Kidney capillary endothelial cell (primary cell): ENCODE measurements at regions not wholly inside any gene's neighbourhood (a gene's known extent, or its start where the extent isn't known, plus 50 kb on each side); places are given as distances from the start of the nearest gene placed in this dataset.

Experiments used
- DNase-seq: peaks from one replicate; pipeline ENCODE4 v3.0.0-alpha.2; 2018; ENCODE audit warnings: low spot score

- DNase-seq: no peak
These were observed 120.9 kb upstream of the LHX1 start for GRCh38 chr17:36816214-36816906.

GRCh38 chr17:36816907-36817288 is 120.4 kb upstream of the LHX1 start:
- no peak for DNase-seq

GRCh38 chr17:36817483-36818048 is 119.7 kb upstream of the LHX1 start:
- DNase-seq: no peak

GRCh38 chr17:36818134-36818825 is 119.0 kb upstream of the LHX1 start:
- DNase-seq: no peak

GRCh38 chr17:36823850-36824677 is 113.2 kb upstream of the LHX1 start:
- no peak for DNase-seq

GRCh38 chr17:36824678-36825101 is 112.6 kb upstream of the LHX1 start:
- DNase-seq: no peak

- DNase-seq: no peak
These were observed 112.2 kb upstream of the LHX1 start for GRCh38 chr17:36825113-36825512.

- no peak for DNase-seq
These were observed 111.8 kb upstream of the LHX1 start for GRCh38 chr17:36825521-36825920.

- no peak for DNase-seq
These were observed 111.3 kb upstream of the LHX1 start for GRCh38 chr17:36825951-36826350.

GRCh38 chr17:36827081-36827480 is 110.2 kb upstream of the LHX1 start:
- DNase-seq: no peak

- DNase-seq: no peak
These were observed 107.6 kb upstream of the LHX1 start for GRCh38 chr17:36829676-36830075.

- no peak for DNase-seq
These were observed 104.0 kb upstream of the LHX1 start for GRCh38 chr17:36833279-36833678.

GRCh38 chr17:36835036-36835435 is 102.2 kb upstream of the LHX1 start:
- DNase-seq: no peak

- DNase-seq: no peak
These were observed 99.9 kb upstream of the LHX1 start for GRCh38 chr17:36837195-36837938.

- DNase-seq: no peak
These were observed 99.4 kb upstream of the LHX1 start for GRCh38 chr17:36837939-36838272.

GRCh38 chr17:36839256-36839655 is 98.0 kb upstream of the LHX1 start:
- DNase-seq: no peak

GRCh38 chr17:36840796-36841195 is 96.5 kb upstream of the LHX1 start:
- DNase-seq: no peak

- DNase-seq: no peak
These were observed 95.0 kb upstream of the LHX1 start for GRCh38 chr17:36842231-36842819.

GRCh38 chr17:36842963-36843558 is 94.2 kb upstream of the LHX1 start:
- no peak for DNase-seq

GRCh38 chr17:36844013-36844412 is 93.3 kb upstream of the LHX1 start:
- no peak for DNase-seq

- DNase-seq: no peak
These were observed 92.7 kb upstream of the LHX1 start for GRCh38 chr17:36844601-36845000.
